H9 (cell line): ENCODE measurements at regions not wholly inside any gene's neighbourhood (a gene's known extent, or its start where the extent isn't known, plus 50 kb on each side); places are given as distances from the start of the nearest gene placed in this dataset.

Source experiments
- DNase-seq: peaks from one replicate; pipeline ENCODE4 v3.0.0-alpha.2; 2017
- H2AFZ ChIP-seq: one replicate; pipeline ENCODE4 v1.6.1; 2013; ENCODE audit warnings: mild to moderate bottlenecking, low read length, control low read depth, moderate library complexity
- H2AK5ac ChIP-seq: 2 replicates; pipeline ENCODE4 v1.6.1; 2013; ENCODE audit warnings: low read length, control low read depth, mixed read lengths; ENCODE audit not compliant: insufficient read length
- H2BK120ac ChIP-seq: one replicate; pipeline ENCODE4 v1.6.1; 2013; ENCODE audit warnings: low read depth, mild to moderate bottlenecking, low read length, control low read depth, inconsistent platforms; ENCODE audit not compliant: poor library complexity, severe bottlenecking
- H2BK12ac ChIP-seq: 2 replicates; pipeline ENCODE4 v1.6.1; 2013; ENCODE audit warnings: low read length, control low read depth, mixed read lengths, low read depth; ENCODE audit not compliant: insufficient read length
- H2BK15ac ChIP-seq: 2 replicates; pipeline ENCODE4 v1.6.1; 2013; ENCODE audit warnings: low read depth, low read length, control low read depth
- H2BK20ac ChIP-seq: one replicate; pipeline ENCODE4 v1.6.1; 2013; ENCODE audit warnings: low read depth, mild to moderate bottlenecking, low read length, control low read depth, inconsistent platforms; ENCODE audit not compliant: poor library complexity, severe bottlenecking
- H2BK5ac ChIP-seq: 2 replicates; pipeline ENCODE4 v1.6.1; 2013; ENCODE audit warnings: low read length, control low read depth, mixed read lengths; ENCODE audit not compliant: insufficient read length
- H3K14ac ChIP-seq: 2 replicates; pipeline ENCODE4 v1.6.1; 2013; ENCODE audit warnings: low read length, control low read depth; ENCODE audit not compliant: insufficient read depth
- H3K18ac ChIP-seq: 2 replicates; pipeline ENCODE4 v1.6.1; 2013; ENCODE audit warnings: low read depth, mild to moderate bottlenecking, mixed read lengths, low read length, control low read depth; ENCODE audit not compliant: insufficient read length
- H3K23ac ChIP-seq: 2 replicates; pipeline ENCODE4 v1.6.1; 2013; ENCODE audit warnings: low read length, control low read depth, mixed read lengths, low read depth; ENCODE audit not compliant: insufficient read length
- H3K23me2 ChIP-seq: 2 replicates; pipeline ENCODE4 v1.6.1; 2013; ENCODE audit warnings: low read depth, mild to moderate bottlenecking, mixed read lengths, low read length, control low read depth; ENCODE audit not compliant: insufficient read length, poor library complexity, severe bottlenecking
- H3K27ac ChIP-seq: 2 replicates; pipeline ENCODE4 v1.5.1; 2013; ENCODE audit warnings: low read length, control low read depth, mixed read lengths, low read depth; ENCODE audit not compliant: insufficient read length
- H3K27me3 ChIP-seq: 2 replicates; pipeline ENCODE4 v1.6.1; 2013; ENCODE audit warnings: low read length, control low read depth, inconsistent platforms; ENCODE audit not compliant: insufficient read depth
- H3K4ac ChIP-seq: 2 replicates; pipeline ENCODE4 v1.6.1; 2013; ENCODE audit warnings: low read depth, mild to moderate bottlenecking, control low read depth, inconsistent platforms, low read length, moderate library complexity
- H3K4me1 ChIP-seq: 2 replicates; pipeline ENCODE4 v1.6.1; 2013; ENCODE audit warnings: low read length, control low read depth, inconsistent platforms; ENCODE audit not compliant: insufficient read depth
- H3K4me2 ChIP-seq: 2 replicates; pipeline ENCODE4 v1.6.1; 2013; ENCODE audit warnings: low read length, control low read depth, mixed read lengths; ENCODE audit not compliant: insufficient read length, insufficient read depth
- H3K56ac ChIP-seq: 2 replicates; pipeline ENCODE4 v1.6.1; 2013; ENCODE audit warnings: low read depth, mild to moderate bottlenecking, mixed read lengths, low read length, control low read depth; ENCODE audit not compliant: insufficient read length
- H3K79me1 ChIP-seq: 2 replicates; pipeline ENCODE4 v1.6.1; 2013; ENCODE audit warnings: low read depth, mild to moderate bottlenecking, moderate library complexity, low read length, control low read depth, inconsistent platforms; ENCODE audit not compliant: insufficient read depth, poor library complexity, severe bottlenecking
- H3K79me2 ChIP-seq: 2 replicates; pipeline ENCODE4 v1.6.1; 2013; ENCODE audit warnings: low read length, control low read depth, inconsistent platforms; ENCODE audit not compliant: insufficient read depth
- H3K9ac ChIP-seq: 2 replicates; pipeline ENCODE4 v1.6.1; 2013; ENCODE audit warnings: low read length, control low read depth, mixed read lengths; ENCODE audit not compliant: insufficient read length; ENCODE audit errors: extremely low read depth
- H3K9me3 ChIP-seq: one replicate; pipeline ENCODE4 v1.6.1; 2013; ENCODE audit warnings: low read depth, low read length, inconsistent platforms; ENCODE audit not compliant: control insufficient read depth
- H3T11ph ChIP-seq: one replicate; pipeline ENCODE4 v1.6.1; 2013; ENCODE audit warnings: mild to moderate bottlenecking, low read length, control low read depth, inconsistent platforms
- H4K20me1 ChIP-seq: one replicate; pipeline ENCODE4 v1.6.1; 2013; ENCODE audit not compliant: control insufficient read depth, insufficient read length, insufficient read depth
- H4K5ac ChIP-seq: 2 replicates; pipeline ENCODE4 v1.6.1; 2013; ENCODE audit warnings: low read depth, mild to moderate bottlenecking, mixed read lengths, low read length, control low read depth; ENCODE audit not compliant: insufficient read length
- H4K8ac ChIP-seq: replicated peaks from 2 replicates; pipeline ENCODE4 v1.6.1; 2013; ENCODE audit warnings: low read length, control low read depth, mixed read lengths, low read depth; ENCODE audit not compliant: insufficient read length
- H4K91ac ChIP-seq: 2 replicates; pipeline ENCODE4 v1.6.1; 2013; ENCODE audit warnings: low read depth, mild to moderate bottlenecking, moderate library complexity, mixed read lengths, low read length, control low read depth; ENCODE audit not compliant: insufficient read length
- H3K27ac Mint-ChIP-seq, 3 experiments: 2 replicates in 2 of 3; 3 replicates in 1 of 3; pipeline ENCODE4 v1.8.0; 2020 to 2021; ENCODE audit warnings: mixed read lengths in 3 of 3, mild to moderate bottlenecking in 1 of 3, moderate library complexity in 1 of 3
- H3K27me3 Mint-ChIP-seq: 2 replicates; pipeline ENCODE4 v1.8.0; 2021; ENCODE audit warnings: low read depth, mild to moderate bottlenecking, moderate library complexity, mixed read lengths
- H3K36me3 Mint-ChIP-seq, 3 experiments: 2 replicates in 2 of 3; 3 replicates in 1 of 3; pipeline ENCODE4 v1.8.0; 2020 to 2021; ENCODE audit warnings: low read depth in 3 of 3, mixed read lengths in 3 of 3; ENCODE audit not compliant: insufficient read depth in 1 of 3
- H3K4me1 Mint-ChIP-seq, 2 experiments: 2 replicates each; pipeline ENCODE4 v1.8.0; 2020; ENCODE audit warnings: mixed read lengths in 2 of 2
- H3K4me3 Mint-ChIP-seq, 2 experiments: 2 replicates in 1 of 2; 3 replicates in 1 of 2; pipeline ENCODE4 v1.8.0; 2020 to 2021; ENCODE audit warnings: mild to moderate bottlenecking in 2 of 2, mixed read lengths in 2 of 2, moderate library complexity in 1 of 2
- H3K9me3 Mint-ChIP-seq, 2 experiments: 2 replicates in 1 of 2; 3 replicates in 1 of 2; pipeline ENCODE4 v1.8.0; 2020; ENCODE audit warnings: mild to moderate bottlenecking in 2 of 2, mixed read lengths in 2 of 2, moderate library complexity in 1 of 2
- WGBS: extraction: QIAGEN DNeasy Blood & Tissue Kit; methylation state at CpG from one replicate; pipeline ENCODE4 v1.1.7; 2013; ENCODE audit warnings: missing lambda C conversion rate, low lambda C conversion rate, mixed read lengths; ENCODE audit not compliant: insufficient read length; ENCODE audit errors: extremely low coverage; 5-methylcytosine and 5-hydroxymethylcytosine counted together
- TF ChIP-seq, protein P1 (sequence below): fragments of 200-600 bp; sonication (generic); conservative IDR thresholded peaks from 3 replicates; pipeline ENCODE4 v1.8.0; 2021; ENCODE audit warnings: antibody characterized with exemption, mild to moderate bottlenecking

DNA sequence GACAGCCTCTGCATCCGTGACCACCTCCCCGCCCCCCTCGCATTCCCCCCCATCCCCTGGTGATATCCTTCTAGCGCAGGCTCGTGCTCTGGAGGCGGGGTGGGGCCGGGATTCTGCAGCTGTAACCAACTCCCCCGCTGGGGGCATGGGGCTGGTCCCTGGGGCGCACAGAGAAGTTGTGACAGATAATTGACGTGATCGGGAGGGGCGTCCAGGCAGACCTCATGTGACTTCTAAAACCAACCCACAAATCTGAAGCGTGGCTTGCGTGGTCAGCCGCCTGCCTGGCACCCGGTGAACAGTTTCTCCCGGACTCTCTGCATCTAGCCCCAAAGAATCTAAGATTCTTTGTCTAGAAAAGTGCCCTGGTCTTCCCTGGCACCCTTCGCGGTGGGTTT is 100.6 kb upstream of the IGF1R start:
- peak; percentile 48 for DNase-seq
- WGBS = no CpG with 5 or more reads among the region's 19 CpGs
- no peaks in the 10 kb centered on the region for H4K20me1 ChIP-seq
- H3K4me1 ChIP-seq = peaks cover 9% of the 10 kb centered on the region; the same call in 1 of the 2 replicates
- H3K27me3 ChIP-seq = no peaks in the 10 kb centered on the region; the same call in 1 of the 2 replicates
- no peak overlapping the region for H2BK20ac ChIP-seq
- H2AFZ ChIP-seq = peak overlapping the region; percentile 74
- no peak overlapping the region for H3K14ac ChIP-seq
- H3K56ac ChIP-seq = no peak overlapping the region
- no peak overlapping the region for H2BK5ac ChIP-seq
- H3K9me3 Mint-ChIP-seq = peaks cover 4 to 5% of the 10 kb centered on the region in 2 experiments; a peak in 3 of 5 replicates
- peaks cover 12% of the 10 kb centered on the region for H3K23me2 ChIP-seq
- H3K4me2 ChIP-seq = peak overlapping the region; percentile 93
- H4K91ac ChIP-seq = no peak overlapping the region
- peaks cover 40% of the 10 kb centered on the region for H3K27me3 Mint-ChIP-seq
- H3K27ac Mint-ChIP-seq = peak overlapping the region in 1 of 3 experiments; percentile 25; a peak in 2 of 7 replicates
- no peak overlapping the region for H4K8ac ChIP-seq
- no peak overlapping the region for H2BK12ac ChIP-seq
- no peak overlapping the region for H3K27ac ChIP-seq
- no peak overlapping the region for H2BK15ac ChIP-seq
- peaks cover 22 to 35% of the 10 kb centered on the region in 2 experiments for H3K4me1 Mint-ChIP-seq
- no peak overlapping the region for H3K23ac ChIP-seq
- peaks cover 0 to 6% (median 0%) of the 10 kb centered on the region in 3 experiments; a peak in 4 of 7 replicates for H3K36me3 Mint-ChIP-seq
- H3K4me3 Mint-ChIP-seq = peak overlapping the region; percentile 73 to 91
- H3T11ph ChIP-seq = no peak overlapping the region
- no peaks in the 10 kb centered on the region for H3K9me3 ChIP-seq
- H2BK120ac ChIP-seq = no peak overlapping the region
- no peak overlapping the region for H4K5ac ChIP-seq
- TF ChIP-seq, protein P1, sequence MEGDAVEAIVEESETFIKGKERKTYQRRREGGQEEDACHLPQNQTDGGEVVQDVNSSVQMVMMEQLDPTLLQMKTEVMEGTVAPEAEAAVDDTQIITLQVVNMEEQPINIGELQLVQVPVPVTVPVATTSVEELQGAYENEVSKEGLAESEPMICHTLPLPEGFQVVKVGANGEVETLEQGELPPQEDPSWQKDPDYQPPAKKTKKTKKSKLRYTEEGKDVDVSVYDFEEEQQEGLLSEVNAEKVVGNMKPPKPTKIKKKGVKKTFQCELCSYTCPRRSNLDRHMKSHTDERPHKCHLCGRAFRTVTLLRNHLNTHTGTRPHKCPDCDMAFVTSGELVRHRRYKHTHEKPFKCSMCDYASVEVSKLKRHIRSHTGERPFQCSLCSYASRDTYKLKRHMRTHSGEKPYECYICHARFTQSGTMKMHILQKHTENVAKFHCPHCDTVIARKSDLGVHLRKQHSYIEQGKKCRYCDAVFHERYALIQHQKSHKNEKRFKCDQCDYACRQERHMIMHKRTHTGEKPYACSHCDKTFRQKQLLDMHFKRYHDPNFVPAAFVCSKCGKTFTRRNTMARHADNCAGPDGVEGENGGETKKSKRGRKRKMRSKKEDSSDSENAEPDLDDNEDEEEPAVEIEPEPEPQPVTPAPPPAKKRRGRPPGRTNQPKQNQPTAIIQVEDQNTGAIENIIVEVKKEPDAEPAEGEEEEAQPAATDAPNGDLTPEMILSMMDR = no peak
- peak overlapping the region; percentile 15 for H3K9ac ChIP-seq
- H3K79me2 ChIP-seq = no peaks in the 10 kb centered on the region
- H3K18ac ChIP-seq = no peak overlapping the region
- no peaks in the 10 kb centered on the region for H3K79me1 ChIP-seq
- H3K4ac ChIP-seq = no peak overlapping the region
- H2AK5ac ChIP-seq = no peak overlapping the region
